Astrocyte (in vitro differentiated cells and primary cell): ENCODE measurements at regions not wholly inside any gene's neighbourhood (a gene's known extent, or its start where the extent isn't known, plus 50 kb on each side); places are given as distances from the start of the nearest gene placed in this dataset.

Experiments
- DNase-seq: peaks from one replicate; pipeline ENCODE4 v3.0.0-alpha.2; 2010; ENCODE audit warnings: low read depth
- FAIRE-seq: peaks from 2 replicates; lab custom pipeline; 2011; peaks lifted over from hg19 to GRCh38; lab: Jason Lieb, UNC
- H2AFZ ChIP-seq: 2 replicates; pipeline ENCODE4 v1.6.0; 2012; ENCODE audit warnings: low read depth, low read length, inconsistent platforms
- H3K27ac ChIP-seq: 2 replicates; pipeline ENCODE4 v1.5.1; 2011; ENCODE audit warnings: low read depth, low read length, inconsistent platforms
- H3K27me3 ChIP-seq: 2 replicates; pipeline ENCODE4 v1.6.0; 2011; ENCODE audit warnings: low read length, inconsistent platforms; ENCODE audit not compliant: insufficient read depth
- H3K36me3 ChIP-seq: 2 replicates; pipeline ENCODE4 v1.5.1; 2011; ENCODE audit warnings: low read length, inconsistent platforms; ENCODE audit not compliant: insufficient read depth
- H3K4me1 ChIP-seq: 2 replicates; pipeline ENCODE4 v1.5.1; 2011; ENCODE audit warnings: low read length, inconsistent platforms; ENCODE audit not compliant: insufficient read depth
- H3K4me2 ChIP-seq: 2 replicates; pipeline ENCODE4 v1.6.0; 2012; ENCODE audit warnings: low read length, inconsistent platforms
- H3K4me3 ChIP-seq: 2 replicates; pipeline ENCODE4 v1.5.1; 2011; ENCODE audit warnings: low read depth, mild to moderate bottlenecking, low read length, inconsistent platforms; ENCODE audit not compliant: insufficient read depth
- H3K79me2 ChIP-seq: 2 replicates; pipeline ENCODE4 v1.6.0; 2012; ENCODE audit warnings: mild to moderate bottlenecking, low read length, inconsistent platforms; ENCODE audit not compliant: insufficient read depth
- H3K9ac ChIP-seq: 2 replicates; pipeline ENCODE4 v1.6.0; 2012; ENCODE audit warnings: mild to moderate bottlenecking, low read length, inconsistent platforms
- H3K9me3 ChIP-seq: 2 replicates; pipeline ENCODE4 v1.5.1; 2012; ENCODE audit warnings: low read depth, mild to moderate bottlenecking, low read length, inconsistent platforms; ENCODE audit not compliant: insufficient read depth
- H4K20me1 ChIP-seq: 2 replicates; pipeline ENCODE4 v1.6.0; 2012; ENCODE audit warnings: low read length, inconsistent platforms; ENCODE audit not compliant: insufficient read depth
- H3K27ac Mint-ChIP-seq: one replicate; pipeline ENCODE4 v1.8.0; 2021; ENCODE audit warnings: mild to moderate bottlenecking, mixed read lengths; ENCODE audit not compliant: unreplicated experiment
- H3K27me3 Mint-ChIP-seq: one replicate; pipeline ENCODE4 v1.8.0; 2021; ENCODE audit warnings: low read depth, mixed read lengths; ENCODE audit not compliant: unreplicated experiment
- H3K36me3 Mint-ChIP-seq: one replicate; pipeline ENCODE4 v1.8.0; 2021; ENCODE audit warnings: low read depth, mixed read lengths; ENCODE audit not compliant: unreplicated experiment
- H3K4me1 Mint-ChIP-seq: one replicate; pipeline ENCODE4 v1.8.0; 2021; ENCODE audit warnings: low read depth, mixed read lengths; ENCODE audit not compliant: unreplicated experiment
- H3K4me3 Mint-ChIP-seq: one replicate; pipeline ENCODE4 v1.8.0; 2021; ENCODE audit warnings: mild to moderate bottlenecking, moderate library complexity, mixed read lengths; ENCODE audit not compliant: unreplicated experiment
- H3K9me3 Mint-ChIP-seq: one replicate; pipeline ENCODE4 v1.8.0; 2021; ENCODE audit warnings: mild to moderate bottlenecking, mixed read lengths; ENCODE audit not compliant: unreplicated experiment
- CTCF ChIP-seq: IDR thresholded peaks from 2 replicates; pipeline ENCODE4 v1.5.1; 2011; ENCODE audit warnings: low read depth, mild to moderate bottlenecking, inconsistent platforms, low read length, moderate library complexity; ENCODE audit not compliant: insufficient read depth
- EZH2 ChIP-seq: IDR thresholded peaks from 2 replicates; pipeline ENCODE4 v1.6.1; 2012; ENCODE audit warnings: mild to moderate bottlenecking, low read length, inconsistent platforms; ENCODE audit not compliant: insufficient read depth

- Histone ChIP-seq H3K79me2 (no peaks in the 10 kb centered on the region), H3K27ac (no peak overlapping the region), H3K4me1 (no peaks in the 10 kb centered on the region), H3K4me2 (no peak overlapping the region), H2AFZ (no peak overlapping the region), H4K20me1 (no peaks in the 10 kb centered on the region), H3K27me3 (no peaks in the 10 kb centered on the region), H3K9ac (no peak overlapping the region), H3K36me3 (no peaks in the 10 kb centered on the region), H3K4me3 (no peak overlapping the region), H3K9me3 (no peaks in the 10 kb centered on the region)
- H3K4me3 Mint-ChIP-seq = no peak overlapping the region
- FAIRE-seq = no peak
- peaks cover 33% of the 10 kb centered on the region for H3K27me3 Mint-ChIP-seq
- TF ChIP-seq CTCF (no peak), EZH2 (no peak)
- no peak overlapping the region for H3K27ac Mint-ChIP-seq
- no peaks in the 10 kb centered on the region for H3K36me3 Mint-ChIP-seq
- H3K9me3 Mint-ChIP-seq = no peaks in the 10 kb centered on the region
- no peak for DNase-seq
- H3K4me1 Mint-ChIP-seq = peaks cover 4% of the 10 kb centered on the region
Measured at GRCh38 chr16:49003022-49003421, 278.6 kb downstream of the CBLN1 start.

- no peaks in the 10 kb centered on the region for H3K79me2 ChIP-seq
- no peak overlapping the region for H3K4me3 ChIP-seq
- no peaks in the 10 kb centered on the region for H3K4me1 ChIP-seq
- FAIRE-seq (no peak), DNase-seq (no peak)
- H3K27ac ChIP-seq = no peak overlapping the region
- H3K27me3 ChIP-seq = no peaks in the 10 kb centered on the region
- H3K27ac Mint-ChIP-seq = no peak overlapping the region
- no peaks in the 10 kb centered on the region for H3K9me3 Mint-ChIP-seq
- H3K4me3 Mint-ChIP-seq = no peak overlapping the region
- H3K36me3 Mint-ChIP-seq = peaks cover 2% of the 10 kb centered on the region
- H3K9ac ChIP-seq = no peak overlapping the region
- TF ChIP-seq EZH2 = no peak
- peak; percentile 25 for TF ChIP-seq CTCF
- no peaks in the 10 kb centered on the region for H3K4me1 Mint-ChIP-seq
- peaks cover 46% of the 10 kb centered on the region for H3K27me3 Mint-ChIP-seq
- H3K36me3 ChIP-seq = no peaks in the 10 kb centered on the region
- H3K9me3 ChIP-seq = no peaks in the 10 kb centered on the region
- no peak overlapping the region for H2AFZ ChIP-seq
- no peak overlapping the region for H3K4me2 ChIP-seq
- no peaks in the 10 kb centered on the region for H4K20me1 ChIP-seq
Measured at GRCh38 chr16:49000594-49000993, 281.0 kb downstream of the CBLN1 start.

GRCh38 chr16:48999508-48999907 lies 282.1 kb downstream of the CBLN1 start:
- TF ChIP-seq EZH2 (no peak), CTCF (no peak)
- Mint-ChIP-seq H3K9me3 (no peaks in the 10 kb centered on the region), H3K4me3 (no peak overlapping the region), H3K4me1 (no peaks in the 10 kb centered on the region), H3K27me3 (peaks cover 44% of the 10 kb centered on the region), H3K36me3 (peaks cover 2% of the 10 kb centered on the region), H3K27ac (no peak overlapping the region)
- FAIRE-seq = no peak
- H4K20me1 ChIP-seq = no peaks in the 10 kb centered on the region
- no peaks in the 10 kb centered on the region for H3K79me2 ChIP-seq
- H2AFZ ChIP-seq = no peak overlapping the region
- no peak overlapping the region for H3K9ac ChIP-seq
- DNase-seq = no peak
- H3K4me3 ChIP-seq = no peak overlapping the region
- H3K27ac ChIP-seq = no peak overlapping the region
- no peaks in the 10 kb centered on the region for H3K27me3 ChIP-seq
- no peaks in the 10 kb centered on the region for H3K36me3 ChIP-seq
- no peaks in the 10 kb centered on the region for H3K9me3 ChIP-seq
- no peak overlapping the region for H3K4me2 ChIP-seq
- no peaks in the 10 kb centered on the region for H3K4me1 ChIP-seq
